GM19240 (cell line): ENCODE measurements at regions not wholly inside any gene's neighbourhood (a gene's known extent, or its start where the extent isn't known, plus 50 kb on each side); places are given as distances from the start of the nearest gene placed in this dataset.
"Not testable (repeated sequence)": the region's sequence is repeated elsewhere in the genome, so short reads cannot be mapped to it uniquely, and the experiment has no call there.

Source experiments
- DNase-seq: peaks from one replicate; pipeline ENCODE4 v3.0.0; 2011; ENCODE audit warnings: low spot score; ENCODE audit not compliant: insufficient read length

- DNase-seq: no peak
These were observed 257.3 kb upstream of the ISX start for GRCh38 chr22:34808618-34809017.

GRCh38 chr22:34812631-34813030, 253.3 kb upstream of the ISX start:
- DNase-seq: no peak

DNA sequence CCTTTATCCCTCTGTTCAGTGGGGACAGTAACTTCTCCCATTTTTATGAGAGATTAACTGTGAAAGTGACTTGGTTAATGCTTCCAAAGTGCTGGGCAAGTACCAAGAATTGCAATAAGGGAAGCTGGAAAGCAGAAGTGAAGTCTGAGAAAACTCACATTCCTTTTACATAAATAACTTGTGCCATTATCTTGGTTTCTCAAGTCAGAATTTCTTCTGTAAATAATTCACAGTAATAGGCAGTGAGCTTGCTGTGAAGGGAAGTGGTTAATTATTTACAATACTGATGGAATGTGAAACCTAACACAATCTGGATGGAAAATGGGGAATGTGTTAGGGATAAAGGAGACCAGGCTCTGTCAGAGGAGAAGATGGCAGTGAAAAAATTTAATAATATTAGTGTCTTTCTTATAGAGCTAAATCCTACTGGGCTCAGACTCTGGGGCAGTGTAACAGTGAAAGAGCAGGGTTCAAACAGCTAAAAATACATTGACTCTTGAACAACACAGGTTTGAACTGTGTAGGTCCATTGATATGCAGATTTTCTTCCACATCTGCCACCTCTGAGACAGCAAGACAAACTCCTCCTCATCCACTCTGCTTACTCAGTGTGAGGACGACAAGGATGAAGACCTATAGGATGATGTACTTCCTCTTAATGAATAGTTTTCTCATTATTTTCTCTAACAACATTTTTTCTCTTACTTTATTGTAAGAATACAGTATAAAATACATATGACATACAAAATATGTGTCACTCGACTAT, 251.5 kb upstream of the ISX start:
- DNase-seq: no peak

- DNase-seq: no peak
These were observed 236.5 kb upstream of the ISX start for GRCh38 chr22:34829485-34829884.

DNA sequence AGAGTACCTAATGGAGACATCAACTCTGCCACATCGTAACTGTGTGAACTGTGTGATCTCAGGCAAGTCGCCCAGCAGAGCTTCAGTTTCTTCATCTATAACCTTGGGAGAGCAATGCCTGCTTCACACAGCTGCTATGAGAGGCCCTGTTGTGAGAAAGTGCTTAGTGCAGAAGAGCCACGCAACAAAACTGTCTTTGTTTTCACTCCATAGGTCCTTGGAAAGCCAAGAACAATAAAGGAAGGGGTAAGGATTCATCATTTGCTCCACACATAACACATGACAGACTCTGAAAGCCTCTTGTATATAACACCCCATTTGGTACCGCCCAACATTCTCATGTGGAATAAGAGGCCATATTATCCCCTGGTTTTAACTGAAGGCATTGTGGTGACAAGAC, 231.9 kb upstream of the ISX start:
- DNase-seq: no peak

DNA sequence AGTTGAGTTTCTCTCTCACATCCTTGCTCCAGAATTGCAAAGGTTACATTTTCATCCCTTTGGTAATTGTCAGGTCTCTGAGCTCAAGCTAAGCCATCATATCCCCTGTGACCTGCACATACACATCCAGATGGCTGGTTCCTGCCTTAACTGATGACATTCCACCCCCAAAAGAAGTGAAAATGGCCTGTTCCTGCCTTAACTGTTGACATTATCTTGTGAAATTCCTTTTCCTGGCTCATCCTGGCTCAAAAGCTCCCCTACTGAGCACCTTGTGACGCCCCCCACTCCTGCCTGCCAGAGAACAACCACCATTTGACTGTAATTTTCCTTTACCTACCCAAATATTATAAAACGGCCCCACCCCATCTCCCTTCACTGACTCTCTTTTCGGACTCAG, 231.4 kb upstream of the ISX start:
- DNase-seq: not testable (repeated sequence)

DNA sequence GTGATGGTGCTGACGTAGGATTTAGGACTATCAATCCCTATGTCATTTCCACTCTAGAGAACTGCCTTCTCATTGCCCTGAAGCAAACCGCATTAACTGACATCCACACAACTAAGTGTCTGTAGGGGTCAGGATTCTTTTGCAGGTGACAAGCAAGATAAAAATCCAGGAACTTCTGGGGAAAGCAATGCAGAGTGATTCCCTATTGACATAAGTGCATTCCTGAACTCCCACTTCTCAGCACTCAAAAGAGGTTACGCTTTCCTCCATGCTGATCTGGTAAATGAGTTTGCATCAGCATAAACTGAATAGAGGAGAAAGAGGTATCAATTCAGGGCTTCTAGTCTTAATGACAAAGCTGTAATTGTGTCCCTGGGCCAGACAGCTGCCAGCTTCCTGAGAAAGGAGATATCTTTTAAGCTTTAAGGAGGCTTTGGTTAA, 224.6 kb upstream of the ISX start:
- no peak for DNase-seq

- DNase-seq: no peak
These were observed 224.0 kb upstream of the ISX start for GRCh38 chr22:34841911-34842310.

- no peak for DNase-seq
These were observed 223.3 kb upstream of the ISX start for GRCh38 chr22:34842630-34843029.

DNA sequence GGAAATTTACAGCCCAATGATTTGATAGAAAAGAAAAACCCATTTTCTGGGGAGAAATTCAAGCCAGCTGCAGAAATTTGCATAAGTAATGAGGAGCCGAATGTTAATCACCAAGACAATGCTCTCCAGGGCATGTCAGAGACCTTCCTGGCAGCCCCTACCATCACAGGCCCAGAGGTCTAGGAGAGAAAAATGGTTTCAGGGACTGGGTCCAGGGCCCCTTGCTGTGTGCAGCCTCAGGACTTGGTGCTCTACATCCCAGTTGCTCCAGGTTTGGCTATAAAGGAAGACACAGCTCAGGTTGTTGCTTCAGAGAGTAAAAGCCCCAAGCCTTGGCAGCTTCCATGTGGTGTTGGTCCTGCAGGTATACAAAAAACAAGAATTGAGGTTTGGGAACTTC, 222.2 kb upstream of the ISX start:
- DNase-seq: not testable (repeated sequence)

DNA sequence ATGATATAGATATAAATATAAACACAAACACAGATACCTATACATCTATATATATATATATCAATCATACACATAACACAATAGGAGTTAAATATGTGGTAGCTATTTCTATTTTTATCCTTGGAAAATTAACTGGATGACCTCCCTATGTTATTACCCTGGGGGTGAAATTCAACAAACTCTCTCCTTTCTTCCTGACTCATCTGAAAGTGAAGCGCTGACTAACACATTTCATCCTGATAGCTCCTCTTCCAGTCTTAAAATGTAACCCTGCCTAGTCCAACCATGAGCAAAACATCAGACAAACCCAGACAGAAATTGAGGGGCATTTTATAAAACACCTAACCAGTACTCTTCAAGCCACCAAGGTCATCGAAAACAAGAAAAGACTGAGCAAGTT, 220.6 kb upstream of the ISX start:
- DNase-seq: no peak

DNA sequence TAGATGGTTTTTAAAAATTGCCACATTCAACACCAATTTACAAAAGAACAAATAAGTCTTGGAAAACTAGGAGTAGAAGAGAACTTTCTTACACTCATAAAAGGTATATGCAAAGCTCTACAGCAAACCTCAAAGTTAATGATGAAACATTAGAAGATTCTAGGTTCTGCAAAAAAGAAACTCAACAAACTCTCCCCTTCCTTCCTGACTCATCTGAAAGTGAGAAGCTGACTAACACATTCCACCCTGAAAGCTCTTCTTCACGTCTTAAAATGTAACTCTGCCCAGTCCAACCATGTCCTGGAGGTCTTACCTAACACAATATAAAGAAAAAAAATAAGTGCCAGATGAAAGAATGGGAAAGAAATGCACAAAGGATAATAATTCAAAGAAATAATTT, 218.9 kb upstream of the ISX start:
- no peak for DNase-seq

DNA sequence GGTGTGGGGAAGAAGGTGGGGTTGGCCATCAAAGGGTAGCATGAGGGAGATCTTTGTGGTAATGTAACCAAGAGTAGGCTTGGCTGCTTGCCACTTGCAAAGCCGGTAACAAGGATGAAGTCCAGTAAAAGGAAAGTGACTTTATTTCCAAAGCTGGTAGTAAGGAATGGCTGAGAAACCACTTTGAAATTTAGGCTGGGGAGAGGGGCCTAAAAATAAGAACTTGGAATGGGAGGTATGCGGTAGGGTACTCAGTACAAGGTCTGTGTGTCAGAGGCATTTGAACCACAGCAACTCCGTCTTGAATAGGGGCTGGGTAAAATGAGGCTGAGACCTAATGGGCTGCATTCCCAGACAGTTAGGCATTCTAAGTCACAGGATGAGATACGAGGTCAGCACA, 216.0 kb upstream of the ISX start:
- DNase-seq: no peak

DNA sequence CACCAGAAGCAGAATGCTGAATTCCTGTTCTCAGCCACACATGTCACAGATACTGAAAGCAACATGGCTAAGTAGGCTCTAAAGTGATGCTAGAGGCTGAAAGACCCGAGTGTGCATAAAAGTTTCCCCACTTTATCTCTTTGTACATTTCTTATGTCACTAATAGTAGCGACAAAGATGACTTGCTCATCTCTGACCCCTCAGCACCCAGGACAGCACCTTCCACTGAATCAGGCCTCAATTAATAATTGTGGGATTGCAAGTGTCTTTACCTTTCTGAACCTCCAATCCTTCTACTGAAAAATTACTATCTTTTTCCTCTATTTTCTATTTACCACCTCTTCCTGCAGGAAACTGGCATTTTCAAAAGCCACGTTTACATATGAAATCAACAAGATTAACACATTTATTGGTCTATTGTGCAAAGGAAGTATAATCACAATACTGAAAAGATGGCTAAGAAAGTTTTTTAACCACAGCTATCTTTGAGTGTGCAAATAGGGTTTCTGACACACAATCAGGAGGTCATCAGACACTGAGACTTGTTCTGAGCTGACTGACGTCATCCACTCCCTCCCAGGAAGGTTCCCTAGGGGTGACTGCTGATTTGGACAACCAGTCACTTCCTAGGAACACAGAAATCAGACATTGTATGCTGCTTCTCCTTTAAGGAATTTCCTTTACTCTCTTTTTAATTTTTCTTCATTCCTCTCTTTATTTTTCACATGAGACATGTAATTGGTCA, 213.9 kb upstream of the ISX start:
- no peak for DNase-seq

DNA sequence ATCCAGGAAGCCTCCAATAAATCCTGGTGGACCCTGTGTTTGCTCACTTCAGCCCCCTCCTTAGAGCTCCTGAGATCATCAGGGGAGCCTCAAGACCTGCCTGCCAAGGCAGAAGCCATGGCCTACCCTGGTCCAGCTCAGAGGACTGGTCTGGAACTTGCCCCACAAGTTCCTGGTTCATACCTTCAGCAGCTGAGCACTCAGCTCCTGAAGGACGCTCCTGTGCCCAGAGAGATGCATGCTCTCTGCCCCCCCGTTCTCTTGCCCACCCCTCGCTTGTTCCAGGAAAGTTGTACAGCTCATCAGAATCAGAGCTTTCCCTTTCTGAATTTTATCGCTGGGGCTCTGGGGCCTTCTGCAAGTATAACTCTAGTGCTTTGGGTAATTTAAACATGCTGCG, 210.5 kb upstream of the ISX start:
- no peak for DNase-seq

- no peak for DNase-seq
These were observed 207.9 kb upstream of the ISX start for GRCh38 chr22:34858066-34858465.

DNA sequence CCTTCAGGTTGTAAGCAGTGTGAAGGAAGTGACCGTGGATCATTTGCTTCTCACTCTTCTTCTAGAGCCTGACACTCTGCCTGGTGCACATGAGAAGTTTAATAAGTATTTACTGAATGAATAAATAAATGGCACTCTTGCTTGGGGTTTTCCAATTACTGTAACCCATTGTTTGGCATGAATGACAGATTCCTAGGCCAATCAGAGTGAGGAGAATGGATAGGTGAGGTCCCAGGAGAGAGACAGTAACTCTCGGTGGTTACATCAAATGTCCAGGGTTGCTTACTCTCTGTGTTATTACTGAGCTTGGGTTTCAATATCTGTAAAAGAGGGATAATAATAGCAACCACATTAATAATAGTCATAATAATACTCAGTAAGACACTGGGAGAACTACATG, 204.2 kb upstream of the ISX start:
- no peak for DNase-seq

DNA sequence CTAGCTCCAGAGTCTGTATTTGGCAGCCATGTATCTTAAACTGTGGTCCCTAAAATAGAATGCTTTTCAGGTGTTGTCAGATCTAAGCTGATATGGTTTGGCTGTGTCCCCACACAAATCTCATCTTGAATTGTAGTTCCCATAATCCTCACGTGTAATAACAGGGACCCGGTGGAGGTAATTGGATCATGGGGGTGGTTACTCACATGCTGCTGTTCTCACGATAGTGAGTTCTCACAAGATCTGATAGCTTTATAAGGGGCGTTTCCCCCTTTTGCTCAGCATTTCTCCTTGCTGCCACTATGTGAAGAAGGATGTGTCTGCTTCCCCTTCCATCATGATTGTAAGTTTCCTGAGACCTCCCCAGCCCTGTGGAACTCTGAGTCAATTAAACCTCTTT, 199.9 kb upstream of the ISX start:
- DNase-seq: no peak

DNA sequence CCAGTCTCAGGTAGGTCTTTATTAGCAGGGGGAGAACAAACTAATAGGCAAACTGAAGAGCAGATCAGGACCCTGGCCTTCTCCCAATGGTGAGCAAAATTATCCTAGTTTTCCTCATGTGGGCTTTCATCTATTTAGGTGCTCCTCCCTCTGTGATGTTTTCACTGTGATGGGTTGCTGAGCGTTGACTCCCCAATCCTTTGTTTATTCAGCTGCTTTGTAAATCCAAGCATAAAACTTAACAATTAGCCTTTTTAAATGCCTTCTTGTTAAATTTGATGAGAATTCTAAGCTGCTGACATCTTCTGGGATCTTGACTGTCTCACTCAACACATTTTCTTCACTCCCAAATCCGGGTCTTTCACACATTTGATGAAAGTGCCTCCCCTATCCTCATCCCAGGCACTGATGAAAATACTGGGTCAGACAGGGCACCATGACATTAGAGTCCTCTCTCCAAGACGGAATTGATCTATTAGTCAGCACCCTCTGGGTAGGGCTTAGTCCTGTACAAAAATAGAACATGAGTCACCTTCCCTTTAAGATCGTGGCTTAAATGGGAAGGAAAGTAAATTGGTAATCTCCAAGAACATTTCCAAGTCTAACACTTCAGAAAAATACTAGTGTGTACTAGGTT, 199.3 kb upstream of the ISX start:
- DNase-seq: no peak

DNA sequence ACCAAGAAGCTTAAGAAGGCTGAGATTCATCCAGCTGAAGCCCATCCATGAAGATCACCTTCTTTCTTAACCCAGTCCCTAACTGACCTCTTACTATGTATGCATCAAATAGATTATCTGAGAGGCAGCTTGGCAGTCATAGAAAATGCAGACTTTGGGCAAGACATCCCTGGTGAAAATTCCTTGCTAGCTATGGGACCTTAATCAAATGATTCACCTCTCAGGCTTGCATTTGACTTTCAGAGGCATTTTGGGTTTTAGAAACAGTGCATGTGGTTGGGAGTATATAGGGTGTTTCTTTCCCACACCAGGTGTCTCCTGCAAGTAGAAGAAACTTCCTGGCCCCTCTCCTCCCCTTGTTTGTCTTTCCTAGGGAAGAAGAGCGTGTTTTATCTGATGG, 188.5 kb upstream of the ISX start:
- DNase-seq: no peak

DNA sequence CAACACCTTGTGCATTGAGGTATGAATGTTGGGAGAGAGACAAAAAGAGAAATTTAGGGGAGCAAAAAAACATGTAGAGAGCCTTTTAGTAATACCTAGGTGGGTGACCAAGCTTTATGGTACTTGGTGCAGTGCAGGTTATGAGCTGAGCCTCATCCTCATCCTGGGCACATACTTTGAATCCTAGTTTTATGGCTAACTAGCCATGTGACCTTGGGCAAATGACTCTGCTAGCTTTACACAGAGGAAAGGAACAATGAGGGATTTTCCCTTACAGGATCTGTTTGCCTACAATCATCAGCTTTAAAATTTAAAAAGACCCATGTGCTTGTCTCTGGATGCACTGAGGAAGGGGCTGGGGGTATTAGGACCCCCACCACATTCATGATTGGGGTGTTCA, 187.8 kb upstream of the ISX start:
- DNase-seq: no peak

DNA sequence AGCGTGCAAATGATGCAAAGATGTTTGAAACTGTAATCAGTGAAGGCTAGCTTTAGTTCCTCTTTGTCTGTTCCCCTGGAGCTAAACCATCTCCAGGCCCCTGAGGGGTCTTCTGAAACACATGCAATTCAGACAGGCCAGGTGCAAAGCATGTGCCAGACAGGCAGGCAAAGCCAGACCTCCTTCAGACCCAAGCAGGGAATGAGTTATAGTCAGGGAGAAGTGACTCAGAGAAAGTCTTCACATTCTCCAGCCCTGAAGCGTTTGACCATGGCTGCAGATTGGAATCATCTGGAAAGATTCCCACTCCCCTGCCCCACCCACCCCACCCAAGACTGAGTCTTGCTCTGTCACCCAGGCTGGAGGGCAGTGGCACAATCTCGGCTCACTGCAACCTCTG, 187.0 kb upstream of the ISX start:
- DNase-seq: no peak

- DNase-seq: no peak
These were observed 185.3 kb upstream of the ISX start for GRCh38 chr22:34880662-34881061.
